ENCODE measurements at regions not wholly inside any gene's neighbourhood (a gene's known extent, or its start where the extent isn't known, plus 50 kb on each side); places are given as distances from the start of the nearest gene placed in this dataset.

GRCh38 chr1:170273291-170274130, 127.8 kb downstream of the NTMT2 start:
- DNase-seq: no peak

GRCh38 chr1:170274131-170274501, 128.4 kb downstream of the NTMT2 start:
- DNase-seq: no peak

GRCh38 chr1:170277985-170278384, 132.2 kb downstream of the NTMT2 start:
- no peak for DNase-seq

GRCh38 chr1:170284016-170284415, 138.3 kb downstream of the NTMT2 start:
- DNase-seq: no peak

- DNase-seq: no peak
These were observed 138.8 kb downstream of the NTMT2 start for GRCh38 chr1:170284512-170284911.

GRCh38 chr1:170284951-170285350, 139.2 kb downstream of the NTMT2 start:
- DNase-seq: peak; percentile 54

- no peak for DNase-seq
These were observed 142.4 kb downstream of the NTMT2 start for GRCh38 chr1:170288155-170288554.

GRCh38 chr1:170290276-170290675, 144.5 kb downstream of the NTMT2 start:
- DNase-seq: no peak

- DNase-seq: no peak
These were observed 145.2 kb downstream of the NTMT2 start for GRCh38 chr1:170290991-170291390.

GRCh38 chr1:170291516-170291915, 145.8 kb downstream of the NTMT2 start:
- no peak for DNase-seq

- no peak for DNase-seq
These were observed 150.5 kb downstream of the NTMT2 start for GRCh38 chr1:170296211-170296610.

- peak; percentile 36 for DNase-seq
These were observed 150.9 kb downstream of the NTMT2 start for GRCh38 chr1:170296642-170297041.

GRCh38 chr1:170301596-170301995, 155.8 kb downstream of the NTMT2 start:
- no peak for DNase-seq

GRCh38 chr1:170303034-170303433, 157.3 kb downstream of the NTMT2 start:
- DNase-seq: no peak

- no peak for DNase-seq
These were observed 160.2 kb downstream of the NTMT2 start for GRCh38 chr1:170305777-170306512.

GRCh38 chr1:170306513-170306910, 160.8 kb downstream of the NTMT2 start:
- DNase-seq: no peak

GRCh38 chr1:170306948-170307347, 161.2 kb downstream of the NTMT2 start:
- DNase-seq: no peak

- no peak for DNase-seq
These were observed 161.7 kb downstream of the NTMT2 start for GRCh38 chr1:170307426-170307825.

- DNase-seq: no peak
These were observed 163.7 kb downstream of the NTMT2 start for GRCh38 chr1:170309389-170310013.

- no peak for DNase-seq
These were observed 164.3 kb downstream of the NTMT2 start for GRCh38 chr1:170310014-170310405.

GRCh38 chr1:170310951-170311350, 165.2 kb downstream of the NTMT2 start:
- DNase-seq: no peak

GRCh38 chr1:170313306-170313705, 167.5 kb downstream of the NTMT2 start:
- DNase-seq: no peak

GRCh38 chr1:170316270-170316669, 170.5 kb downstream of the NTMT2 start:
- no peak for DNase-seq

GRCh38 chr1:170318141-170318540, 172.4 kb downstream of the NTMT2 start:
- no peak for DNase-seq

Measured in DMS53 (cell line).